GM18498 (cell line): ENCODE measurements at regions not wholly inside any gene's neighbourhood (a gene's known extent, or its start where the extent isn't known, plus 50 kb on each side); places are given as distances from the start of the nearest gene placed in this dataset.
"Not testable (repeated sequence)": the region's sequence is repeated elsewhere in the genome, so short reads cannot be mapped to it uniquely, and the experiment has no call there.

Experiments
- ATAC-seq: cut with Tn5 transposase; IDR thresholded peaks from one replicate; pipeline ENCODE4 v1.9.1; 2021; ENCODE audit warnings: mild to moderate bottlenecking, moderate library complexity; ENCODE audit not compliant: unreplicated experiment

DNA sequence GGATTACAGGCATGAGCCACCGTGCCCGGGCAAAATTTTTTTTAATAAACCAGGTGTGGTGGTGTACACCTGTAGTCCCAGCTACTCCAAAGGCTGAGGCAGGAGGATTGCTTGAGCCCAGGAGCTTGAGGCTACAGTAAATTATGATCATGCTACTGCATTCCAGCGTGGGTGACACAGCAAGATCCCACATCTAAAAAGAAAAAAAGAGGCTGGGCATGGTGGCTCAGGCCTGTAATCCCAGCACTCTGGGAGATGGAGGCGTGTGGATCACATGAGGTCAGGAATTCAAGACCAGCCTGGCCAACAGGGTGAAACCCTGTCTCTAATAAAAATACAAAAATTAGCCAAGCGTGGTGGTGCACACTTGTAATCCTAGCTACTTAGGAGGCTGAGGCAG lies 125.6 kb downstream of the ZNF281 start:
- not testable (repeated sequence) for ATAC-seq

DNA sequence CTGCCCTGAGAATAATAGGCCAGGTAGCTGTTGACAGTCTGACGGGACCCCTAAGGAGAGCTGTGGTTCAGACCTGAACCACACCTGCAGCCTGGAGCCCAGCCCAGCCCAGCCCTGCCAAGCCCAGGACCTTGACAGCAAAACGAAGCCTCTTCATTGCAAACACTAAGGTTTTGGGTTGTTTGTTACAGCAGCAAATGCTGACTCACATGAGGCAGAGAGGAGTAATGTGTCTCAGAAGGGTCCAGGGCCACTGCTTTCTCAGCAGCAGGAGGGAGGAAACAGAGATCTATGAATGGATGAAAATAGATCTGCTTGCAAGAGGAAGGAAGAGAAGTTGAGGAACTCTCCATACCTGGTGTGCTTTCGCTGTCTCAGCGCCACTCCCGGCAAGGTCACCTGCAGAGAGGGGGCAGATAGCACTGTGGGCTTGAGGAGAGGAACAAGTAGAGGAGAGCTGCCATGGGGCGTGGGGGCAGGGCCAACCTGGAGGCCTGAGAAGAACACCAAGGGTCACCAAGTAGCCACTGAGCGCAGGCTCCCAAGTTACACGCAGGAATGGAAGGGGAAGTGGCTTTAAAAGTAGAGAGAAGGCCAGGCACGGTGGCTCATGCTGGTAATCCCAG lies 127.2 kb downstream of the ZNF281 start:
- no peak for ATAC-seq

DNA sequence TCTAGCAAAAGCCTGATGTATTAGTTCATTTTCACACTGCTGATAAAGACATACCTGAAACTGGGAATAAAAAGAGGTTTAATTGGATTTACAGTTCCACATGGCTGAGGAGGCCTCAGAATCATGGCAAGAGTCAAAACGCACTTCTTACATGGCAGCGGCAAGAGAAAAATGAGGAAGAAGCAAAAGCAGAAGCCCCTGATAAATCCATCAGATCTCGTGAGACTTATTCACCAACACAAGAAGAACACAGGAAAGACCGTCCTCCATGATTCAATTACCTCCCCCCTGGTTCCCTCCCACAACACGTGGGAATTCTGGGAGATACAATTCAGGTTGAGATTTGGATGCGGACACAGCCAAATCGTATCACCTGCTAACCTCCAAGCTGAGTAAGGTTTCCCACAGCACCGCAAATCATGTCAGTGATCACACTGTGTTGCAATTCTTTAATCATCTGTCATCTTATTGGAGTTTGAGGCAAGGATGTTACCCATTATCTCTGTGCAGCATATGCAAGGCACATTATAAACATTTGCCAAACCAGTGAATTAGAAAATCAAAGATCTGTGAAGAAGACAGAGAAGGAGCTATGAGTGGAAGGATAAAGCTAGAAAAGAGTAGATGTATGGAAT lies 128.5 kb downstream of the ZNF281 start:
- ATAC-seq = no peak

DNA sequence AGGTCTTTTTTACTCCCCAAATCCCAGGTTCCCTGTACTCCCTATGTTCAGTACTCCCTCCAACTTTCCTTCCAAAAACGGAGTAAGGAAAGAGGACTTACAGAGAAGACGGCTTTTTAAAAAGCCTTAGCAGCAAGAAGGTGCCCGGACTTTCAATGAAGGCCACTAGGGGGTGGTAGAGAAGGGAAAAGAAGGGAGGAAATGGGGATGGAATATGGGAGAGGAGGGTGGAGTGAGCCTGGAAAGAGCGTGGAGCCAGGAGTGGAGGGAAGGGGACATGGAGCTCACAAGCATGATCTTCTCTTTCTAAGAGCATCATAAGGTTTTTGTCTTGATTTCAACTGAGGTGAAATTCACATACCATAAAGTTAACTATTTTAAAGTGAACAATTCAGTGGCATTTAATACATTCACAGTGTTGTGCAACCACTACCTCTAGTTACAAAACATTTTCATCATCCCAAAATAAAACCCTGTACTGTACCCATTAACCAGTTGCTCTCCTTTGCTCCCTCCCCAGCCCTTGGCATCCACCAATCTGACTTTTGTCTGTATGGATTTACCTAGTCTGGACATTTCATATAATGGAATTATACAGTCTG lies 129.9 kb downstream of the ZNF281 start:
- no peak for ATAC-seq

DNA sequence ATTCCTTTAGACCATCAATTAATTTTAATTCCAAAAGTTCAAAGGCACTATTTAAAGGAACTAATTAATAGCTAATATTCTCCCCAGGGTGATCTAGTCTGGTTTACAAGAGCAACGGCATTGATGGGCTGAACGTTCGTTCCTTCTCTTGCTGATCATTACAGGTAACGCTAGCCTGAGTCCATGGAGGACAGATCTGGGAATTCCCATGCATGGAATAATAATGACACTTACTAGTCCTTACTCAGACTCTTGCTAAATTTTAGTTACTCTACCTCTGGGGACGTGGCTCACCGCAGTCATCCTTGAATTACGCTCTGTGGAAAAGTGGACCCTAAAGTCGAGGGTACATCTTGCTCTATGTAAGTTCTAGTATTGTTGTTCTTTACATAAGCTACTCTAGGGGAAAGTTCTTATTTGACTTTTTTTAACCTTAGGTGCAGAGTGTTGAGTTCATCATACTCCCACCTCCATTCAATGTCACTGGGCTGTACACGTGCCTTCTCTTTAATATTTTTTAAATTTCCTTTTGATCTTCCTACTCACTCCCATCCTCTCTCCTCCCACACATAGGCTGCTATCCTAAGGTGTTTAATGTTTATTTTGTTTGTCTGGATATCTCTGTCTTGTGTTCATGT lies 133.9 kb downstream of the ZNF281 start:
- ATAC-seq = no peak

DNA sequence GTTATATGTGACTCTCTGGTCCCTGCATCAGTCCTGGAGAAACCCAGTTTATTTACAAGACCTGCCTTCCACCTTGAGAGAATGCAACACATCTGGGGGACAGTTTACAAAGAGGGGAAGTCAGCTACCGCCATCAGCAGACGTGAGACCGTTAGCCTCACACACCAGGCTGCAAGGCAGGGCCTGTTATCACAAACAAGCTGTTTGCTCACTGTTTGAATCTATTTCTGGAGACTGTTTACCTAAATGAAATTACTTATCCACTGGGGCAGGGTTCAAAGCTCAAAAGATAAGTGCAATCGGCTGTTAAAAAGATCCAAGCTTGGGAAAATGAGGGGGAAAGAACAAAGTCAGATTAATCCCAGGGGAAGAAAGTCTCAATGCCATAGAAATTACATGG lies 134.4 kb downstream of the ZNF281 start:
- ATAC-seq = no peak

DNA sequence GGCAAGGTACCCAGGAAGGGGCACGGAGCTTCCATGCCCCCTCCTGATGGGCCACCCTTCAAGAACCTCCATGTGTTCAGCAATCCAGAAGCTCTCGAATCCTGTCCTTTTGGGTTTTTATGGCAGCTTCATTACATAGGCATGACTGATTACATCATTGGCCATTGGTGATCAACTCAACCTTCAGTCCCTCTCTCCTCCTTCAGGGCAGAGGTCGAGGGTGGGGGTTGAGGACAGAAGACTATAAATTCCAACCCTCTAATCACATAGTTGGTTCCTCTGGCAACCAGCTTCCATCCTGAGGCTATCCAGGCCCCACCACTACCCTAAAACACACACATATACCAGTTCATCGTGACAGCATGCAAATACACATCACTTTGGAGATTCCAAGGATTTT lies 135.7 kb downstream of the ZNF281 start:
- no peak for ATAC-seq

DNA sequence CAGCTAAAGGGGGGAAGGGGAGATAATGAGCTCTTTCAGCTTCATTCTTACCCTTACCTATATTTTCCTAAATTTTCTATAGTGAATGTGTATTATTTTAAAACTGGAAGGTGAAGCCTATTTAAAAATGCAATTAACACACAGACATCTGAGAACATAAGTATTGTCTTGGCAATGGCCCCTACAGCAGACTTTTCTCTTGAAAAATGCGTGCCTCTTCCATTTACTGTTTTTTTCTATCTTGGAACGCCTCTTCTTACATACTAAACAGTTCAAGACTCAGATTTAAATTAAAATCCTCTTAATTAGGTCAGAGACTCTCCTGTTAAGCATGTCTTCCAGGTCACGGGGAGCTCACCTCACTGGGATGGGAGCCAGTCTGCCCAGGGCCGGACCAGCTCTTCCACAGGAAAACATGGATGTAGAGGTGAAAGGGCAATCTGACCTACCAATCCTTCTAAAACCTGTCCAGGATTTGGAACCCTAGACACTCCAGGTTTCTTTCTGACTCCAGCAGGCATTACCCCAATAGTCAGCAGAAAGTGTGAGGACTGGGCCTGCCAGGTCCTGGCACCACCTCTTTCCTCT lies 137.3 kb downstream of the ZNF281 start:
- no peak for ATAC-seq

DNA sequence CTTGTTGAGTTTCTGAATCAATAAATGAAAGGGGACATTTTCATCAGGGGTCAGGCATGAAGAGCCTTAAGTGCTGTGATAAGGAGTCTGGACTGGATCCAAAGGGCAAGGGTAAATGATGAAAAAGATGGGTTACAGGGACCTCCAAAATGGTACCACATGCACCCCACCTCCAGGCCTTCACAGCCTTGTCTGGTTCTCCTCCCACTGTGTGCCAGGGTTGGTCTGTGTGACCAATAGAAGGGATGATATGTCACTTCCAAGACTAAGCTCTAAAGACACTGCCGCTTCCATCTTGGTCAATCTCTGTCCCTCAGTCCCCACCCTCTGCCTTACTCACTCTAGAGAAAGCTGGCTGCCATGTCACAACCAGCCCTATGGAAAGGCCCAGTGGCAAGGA lies 140.6 kb downstream of the ZNF281 start:
- no peak for ATAC-seq

DNA sequence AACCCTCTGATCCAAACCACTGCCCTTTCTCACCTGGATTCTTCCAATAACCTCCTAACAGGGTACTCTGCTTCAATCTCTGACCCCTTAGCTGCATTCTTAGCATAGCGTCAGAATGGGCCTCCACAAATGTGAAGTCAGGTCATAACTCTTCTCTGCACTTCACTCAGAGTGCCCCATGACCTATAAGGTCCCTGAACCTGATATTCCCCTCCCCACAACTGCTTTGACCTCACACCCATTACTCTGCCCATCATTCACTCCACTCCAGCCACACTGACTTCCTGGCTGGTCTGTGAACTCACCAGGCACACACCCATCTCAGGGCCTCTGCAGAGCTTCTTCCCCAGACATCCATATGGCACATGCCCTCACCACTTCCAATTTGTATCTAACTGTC lies 141.9 kb downstream of the ZNF281 start:
- no peak for ATAC-seq

DNA sequence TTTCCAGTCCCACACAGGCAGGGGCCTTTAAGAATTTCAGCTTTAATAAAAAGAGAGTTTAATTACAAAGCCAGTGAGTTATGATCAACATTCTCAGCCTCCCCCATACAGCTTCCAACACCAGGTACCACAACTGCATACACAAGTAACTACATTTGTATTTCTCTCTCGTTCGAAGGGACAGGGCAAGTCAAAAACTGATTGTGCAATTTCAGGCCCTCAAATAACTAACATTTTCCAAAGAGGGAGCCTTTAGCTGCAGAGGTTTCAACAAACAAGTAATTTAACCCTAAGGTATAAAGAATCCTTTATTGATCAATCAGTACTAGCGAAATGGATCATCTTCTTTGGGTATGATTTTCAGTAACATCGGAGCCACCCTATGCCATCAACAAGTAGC lies 142.4 kb downstream of the ZNF281 start:
- ATAC-seq = no peak

DNA sequence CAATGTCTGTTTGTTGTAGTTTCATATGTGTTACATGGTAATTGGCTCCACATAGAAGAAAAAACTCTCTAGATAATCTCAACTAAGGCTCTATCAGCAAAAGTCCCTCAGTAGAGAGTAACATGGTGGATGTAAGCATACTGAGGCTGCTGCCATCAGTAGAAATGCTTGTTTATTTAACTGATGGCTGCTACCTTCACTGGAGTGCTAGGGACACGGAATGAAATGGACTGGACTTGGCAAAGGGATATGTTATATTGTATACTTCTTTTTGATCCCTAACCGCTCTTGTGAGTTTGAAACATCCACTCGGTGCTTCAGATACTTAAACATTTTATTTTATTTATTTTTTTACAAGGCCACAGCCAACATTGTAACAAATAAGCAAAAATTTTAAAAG lies 143.0 kb downstream of the ZNF281 start:
- ATAC-seq = no peak

DNA sequence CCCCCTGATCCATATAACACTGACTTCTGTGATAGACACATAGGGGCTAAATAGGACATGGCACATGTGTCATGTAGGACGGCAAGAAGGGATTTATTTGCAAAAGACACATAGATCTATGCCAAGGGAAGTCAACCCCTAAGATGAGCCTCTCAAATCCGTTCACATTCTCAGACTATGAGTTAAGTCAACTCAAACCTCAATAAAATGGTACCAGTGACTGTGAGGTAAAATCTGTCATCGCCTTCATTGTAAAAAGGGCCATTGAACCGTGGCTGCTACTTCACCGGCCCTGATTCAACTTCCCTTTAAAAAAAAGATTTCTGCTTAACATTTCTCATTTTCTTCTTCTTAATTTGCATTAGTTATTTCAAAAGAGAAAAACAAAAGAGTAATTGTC lies 144.0 kb downstream of the ZNF281 start:
- no peak for ATAC-seq

DNA sequence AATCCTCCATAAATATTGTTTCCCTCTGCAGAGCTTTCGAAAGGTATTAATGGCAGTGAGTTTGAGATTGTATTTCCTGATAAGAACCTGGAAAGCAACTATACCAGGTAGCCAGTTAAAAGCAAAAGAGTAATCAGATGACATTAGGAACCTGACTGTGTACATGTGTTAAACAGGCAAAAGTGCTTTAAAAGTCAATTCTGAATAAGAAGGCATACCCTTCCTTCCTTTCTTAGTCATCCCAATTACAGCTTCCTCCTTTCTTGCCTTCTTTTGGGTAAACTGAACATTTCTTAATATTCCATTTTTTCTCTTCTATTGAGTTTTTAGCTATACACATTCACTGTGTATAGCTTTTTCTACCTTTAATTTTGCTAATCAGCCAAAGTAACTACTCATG lies 144.7 kb downstream of the ZNF281 start:
- ATAC-seq = no peak

DNA sequence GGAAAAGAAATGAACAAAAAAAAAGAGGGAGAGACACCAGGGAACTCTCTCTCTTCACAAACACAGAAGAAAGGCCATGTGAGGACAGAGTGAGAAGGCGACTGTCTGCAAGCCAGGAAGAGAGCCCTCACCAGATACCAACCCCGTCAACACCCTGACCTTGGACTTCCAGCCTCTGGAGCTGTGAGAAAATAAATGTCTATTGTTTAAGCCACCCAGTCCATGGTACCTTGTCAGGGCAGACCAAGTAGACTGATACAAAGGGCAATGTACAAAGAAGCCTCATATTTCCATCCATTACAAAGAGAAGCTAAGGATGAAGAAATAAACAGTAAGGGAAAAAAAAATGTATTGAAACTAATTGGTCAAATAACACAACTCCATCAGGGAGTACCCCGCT lies 146.6 kb downstream of the ZNF281 start:
- no peak for ATAC-seq

DNA sequence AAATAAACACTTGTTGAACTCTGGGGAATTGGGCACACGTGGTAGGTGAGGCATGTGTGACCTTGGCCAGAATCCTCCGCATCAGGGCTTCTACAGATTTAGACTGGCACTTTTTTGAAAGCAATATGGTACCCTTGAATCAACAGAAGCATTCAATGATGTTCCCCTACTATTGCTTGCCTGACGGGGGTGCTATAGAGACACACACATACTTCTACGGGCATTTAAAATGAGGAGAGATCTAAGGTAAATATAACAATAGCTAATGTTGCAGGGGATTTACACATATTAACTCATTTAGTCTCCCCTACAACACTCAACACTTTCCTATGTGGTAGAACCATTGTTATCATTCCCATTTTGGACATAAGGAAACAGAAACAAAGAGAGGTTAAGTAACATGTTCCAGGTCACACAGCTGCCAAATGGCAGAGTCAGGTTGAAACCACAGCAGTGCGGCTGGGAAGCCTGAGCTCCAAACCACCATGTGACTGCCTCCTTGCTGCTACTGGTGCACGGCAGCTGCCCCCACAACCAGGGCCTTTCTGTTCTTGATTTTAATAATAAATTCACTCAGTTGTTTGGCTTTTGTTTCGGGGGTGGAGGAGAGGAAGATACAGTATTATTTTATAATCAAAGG lies 147.4 kb downstream of the ZNF281 start:
- ATAC-seq = peak; percentile 79

DNA sequence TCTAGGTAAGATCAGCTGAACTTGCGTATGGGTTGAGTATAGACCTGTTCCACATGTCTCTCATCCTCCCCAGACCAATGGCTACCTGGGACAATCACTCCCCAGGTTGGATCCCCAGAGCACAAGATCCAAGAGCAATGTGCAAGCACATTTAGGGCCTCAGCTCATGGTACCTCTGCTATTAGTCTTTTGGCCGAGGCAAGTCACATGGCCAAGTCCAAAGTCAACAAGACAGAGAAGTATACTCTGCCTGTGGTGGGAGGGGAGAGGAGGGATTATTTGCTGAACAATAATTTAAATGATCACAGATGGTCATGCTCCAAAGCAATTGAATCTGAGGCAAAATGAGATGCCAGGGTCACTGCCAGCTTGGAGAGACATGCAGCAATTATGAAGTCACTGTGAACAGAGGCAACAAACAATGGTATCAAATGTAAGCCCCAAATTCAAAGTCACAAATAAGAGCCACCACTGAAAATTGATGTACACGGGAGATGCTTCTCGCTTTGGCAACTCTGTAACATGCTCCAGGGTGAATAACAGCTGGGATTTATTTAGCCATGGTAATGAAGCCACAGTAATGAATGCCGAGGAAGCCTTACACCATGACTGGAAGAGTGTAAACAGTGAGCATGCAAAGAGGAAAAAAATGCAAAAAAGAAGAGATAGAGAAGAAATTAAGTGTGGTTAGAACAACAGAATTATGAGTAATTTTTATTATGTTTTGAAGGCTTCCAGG lies 149.1 kb downstream of the ZNF281 start:
- no peak for ATAC-seq

DNA sequence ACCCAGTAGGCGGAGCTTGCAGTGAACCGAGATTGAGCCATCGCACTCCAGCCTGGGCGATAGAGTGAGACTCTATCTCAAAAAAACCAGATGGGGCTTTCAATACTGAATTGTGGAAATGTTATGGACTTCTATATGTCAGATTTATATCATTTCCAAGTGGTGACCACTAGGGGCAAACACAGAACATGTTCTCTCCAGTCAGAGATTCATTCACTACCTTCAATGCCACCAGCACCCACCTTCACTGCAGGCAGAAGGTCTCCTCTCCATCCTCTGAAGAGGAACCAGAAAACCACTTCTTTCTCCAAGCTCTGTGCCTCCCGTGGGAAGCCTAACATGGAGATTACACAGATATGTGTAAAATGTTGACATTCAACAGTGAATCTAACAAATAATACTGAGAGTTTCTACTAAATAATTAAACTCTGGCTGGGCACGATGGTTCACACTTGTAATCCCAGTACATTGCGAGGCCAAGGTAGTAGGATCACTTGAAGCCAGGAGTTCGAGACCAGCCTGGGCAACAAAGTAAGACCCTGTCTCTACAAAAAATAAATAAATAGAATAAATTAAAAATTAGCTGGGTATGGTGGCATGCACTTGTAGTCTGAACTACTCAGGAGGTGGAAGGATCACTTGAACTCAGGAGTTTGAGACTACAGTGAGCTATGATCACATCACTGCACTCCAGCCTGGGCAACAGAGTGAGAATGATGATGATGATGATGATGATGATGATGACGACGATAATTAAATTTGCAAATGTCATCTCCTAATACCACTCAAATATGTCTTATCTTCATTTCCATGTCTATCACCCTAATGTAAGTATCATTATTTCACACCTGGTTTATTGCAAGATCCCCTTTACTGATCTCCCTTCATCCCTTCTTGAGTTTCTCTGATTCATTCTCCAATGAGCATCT lies 151.1 kb downstream of the ZNF281 start:
- peak; percentile 62 for ATAC-seq

DNA sequence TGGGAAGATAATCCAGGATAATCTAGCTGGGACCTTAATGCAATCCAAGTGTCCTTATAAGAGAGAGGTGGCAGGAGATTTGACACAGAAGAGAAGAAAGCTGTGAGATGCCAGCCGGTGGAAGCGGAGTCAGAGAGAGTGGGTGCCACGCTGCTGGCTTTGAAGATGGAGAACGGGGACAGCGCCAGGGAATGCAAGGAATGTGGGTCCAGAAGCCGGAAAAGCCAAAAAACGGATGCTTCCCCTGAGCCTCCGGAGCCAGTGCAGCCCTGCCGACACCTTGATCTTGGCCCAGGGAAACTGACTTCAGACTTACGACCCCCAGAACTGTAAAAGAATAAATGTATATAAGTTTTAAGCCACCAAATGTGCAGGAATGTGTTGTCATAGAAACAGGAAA lies 152.6 kb downstream of the ZNF281 start:
- no peak for ATAC-seq

DNA sequence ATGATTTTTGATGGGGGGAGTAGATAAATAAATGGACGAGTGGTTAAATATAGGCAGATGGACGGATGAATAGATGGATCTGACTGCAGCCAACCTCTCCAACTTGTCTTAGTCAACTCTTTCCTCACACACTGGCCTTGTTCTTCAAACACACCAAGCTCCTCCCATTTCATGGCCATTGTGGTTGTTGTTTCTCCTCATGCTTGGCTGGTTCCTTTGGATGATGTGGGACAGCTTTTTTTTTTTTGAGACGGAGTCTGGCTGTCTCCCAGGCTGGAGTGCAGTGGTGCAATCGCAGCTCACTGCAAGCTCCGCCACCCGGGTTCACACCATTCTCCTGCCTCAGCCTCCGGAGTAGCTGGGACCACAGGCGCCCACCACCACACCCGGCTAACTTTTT lies 155.2 kb downstream of the ZNF281 start:
- not testable (repeated sequence) for ATAC-seq
